CD4-positive, alpha-beta T cell treated with Interleukin-17A for 1 hour (primary cell): ENCODE measurements at regions not wholly inside any gene's neighbourhood (a gene's known extent, or its start where the extent isn't known, plus 50 kb on each side); places are given as distances from the start of the nearest gene placed in this dataset.

Source experiments
- DNase-seq: peaks from one replicate; pipeline ENCODE4 v3.0.0-alpha.2; 2020

GRCh38 chrX:134716620-134717012 is 58.3 kb upstream of the PLAC1 start:
- no peak for DNase-seq

GRCh38 chrX:134715930-134716619 is 57.8 kb upstream of the PLAC1 start:
- no peak for DNase-seq

- no peak for DNase-seq
Measured at GRCh38 chrX:134714633-134715110, 56.4 kb upstream of the PLAC1 start.

GRCh38 chrX:134713618-134714107 is 55.4 kb upstream of the PLAC1 start:
- no peak for DNase-seq

GRCh38 chrX:134712272-134712671 is 54.0 kb upstream of the PLAC1 start:
- DNase-seq = no peak

- no peak for DNase-seq
Measured at GRCh38 chrX:134711135-134711921, 53.1 kb upstream of the PLAC1 start.
